ENCODE measurements at regions not wholly inside any gene's neighbourhood (a gene's known extent, or its start where the extent isn't known, plus 50 kb on each side); places are given as distances from the start of the nearest gene placed in this dataset.

DNA sequence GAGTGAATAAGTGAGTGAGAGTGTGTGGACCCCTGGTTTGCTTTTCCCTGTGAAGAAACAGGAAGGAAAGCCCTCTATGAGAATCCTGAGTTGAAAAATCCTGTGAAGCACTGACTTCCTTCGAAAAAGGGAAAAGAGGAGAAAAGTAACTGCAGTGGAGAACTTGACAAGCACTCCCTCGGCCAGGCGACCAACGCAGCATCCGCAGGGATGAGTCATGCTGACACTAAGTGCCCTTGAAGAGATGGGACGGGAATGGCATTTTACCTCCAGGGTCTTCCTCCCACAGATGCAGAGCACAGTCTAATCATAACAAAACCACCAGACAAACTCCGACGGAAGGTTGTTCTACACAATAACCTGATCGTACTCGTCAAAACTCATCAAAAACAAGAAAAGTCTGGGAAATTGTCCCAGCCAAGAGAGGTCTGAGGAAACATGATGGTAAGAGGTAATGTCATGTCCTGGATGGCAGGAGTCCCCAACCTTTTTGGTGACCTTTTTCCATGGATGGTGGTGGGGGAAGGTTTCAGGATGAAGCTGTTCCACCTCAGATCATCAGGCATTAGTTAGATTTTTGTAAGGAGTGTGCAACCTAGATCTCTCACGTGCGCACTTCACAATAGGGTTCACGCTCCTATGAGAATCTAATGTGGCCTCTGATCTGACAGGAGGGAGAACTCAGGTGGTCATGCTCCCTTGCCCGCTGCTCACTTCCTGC is 132.2 kb upstream of the B3GAT1 start:
- H3K27me3 ChIP-seq (replicated peaks in 1 of 4; ENCODE audit: control extremely low read depth in 1 of 4, control insufficient read depth in 3 of 4, insufficient read depth in 4 of 4, low read length in 3 of 4) = peaks cover 0 to 3% (median 0%) of the 10 kb centered on the region in 4 experiments

DNA sequence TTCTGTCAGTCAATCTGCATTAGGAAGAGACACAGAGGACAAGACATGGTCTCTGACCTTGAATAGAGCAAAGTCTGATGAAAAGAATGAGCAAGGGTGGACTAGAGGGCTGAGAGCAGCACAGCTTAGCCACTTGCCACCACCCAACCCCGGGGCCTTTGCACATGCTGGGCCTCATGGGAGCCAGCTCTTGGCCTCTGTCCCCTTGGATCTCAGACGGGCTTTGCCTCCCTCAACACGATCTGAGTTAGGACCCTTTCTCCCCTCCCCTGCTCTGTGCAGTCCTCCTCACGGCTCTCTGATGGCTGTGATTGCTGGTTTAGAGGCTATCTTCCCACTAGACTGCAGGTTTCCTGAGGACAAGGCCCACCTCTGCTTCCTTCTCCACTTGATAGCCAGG is 131.6 kb upstream of the B3GAT1 start:
- no peak for ATAC-seq (ENCODE audit: low read depth)
- no peaks in the 10 kb centered on the region for H4K20me1 ChIP-seq (ENCODE audit: control insufficient read depth, insufficient read depth, low read length, poor library complexity, severe bottlenecking)
- no peaks in the 10 kb centered on the region for H3K36me3 ChIP-seq (replicated peaks in 1 of 2; ENCODE audit: control extremely low read depth in 1 of 2, control insufficient read depth in 1 of 2, extremely low read depth in 1 of 2, insufficient read depth in 2 of 2, low read length in 1 of 2)
- H2AFZ ChIP-seq (ENCODE audit: insufficient read depth, low read depth, low read length, poor library complexity, severe bottlenecking) = no peak overlapping the region
- no peak overlapping the region for H3K4me3 Mint-ChIP-seq
- CTCF ChIA-PET = no interaction called here
- H3K27me3 Mint-ChIP-seq = peaks cover under 1% of the 10 kb centered on the region
- H3K79me2 ChIP-seq (ENCODE audit: control insufficient read depth, insufficient read depth, low read length) = no peaks in the 10 kb centered on the region
- H3K27me3 ChIP-seq (replicated peaks in 1 of 4; ENCODE audit: control extremely low read depth in 1 of 4, control insufficient read depth in 3 of 4, insufficient read depth in 4 of 4, low read length in 3 of 4) = peaks cover 0 to 3% (median 0%) of the 10 kb centered on the region in 4 experiments
- H3K4me3 ChIP-seq (ENCODE audit: control extremely low read depth in 1 of 5, extremely low read depth in 1 of 5, insufficient read depth in 1 of 5, low read depth in 2 of 5, low read length in 4 of 5) = no peak overlapping the region
- TF ChIP-seq, protein P1, sequence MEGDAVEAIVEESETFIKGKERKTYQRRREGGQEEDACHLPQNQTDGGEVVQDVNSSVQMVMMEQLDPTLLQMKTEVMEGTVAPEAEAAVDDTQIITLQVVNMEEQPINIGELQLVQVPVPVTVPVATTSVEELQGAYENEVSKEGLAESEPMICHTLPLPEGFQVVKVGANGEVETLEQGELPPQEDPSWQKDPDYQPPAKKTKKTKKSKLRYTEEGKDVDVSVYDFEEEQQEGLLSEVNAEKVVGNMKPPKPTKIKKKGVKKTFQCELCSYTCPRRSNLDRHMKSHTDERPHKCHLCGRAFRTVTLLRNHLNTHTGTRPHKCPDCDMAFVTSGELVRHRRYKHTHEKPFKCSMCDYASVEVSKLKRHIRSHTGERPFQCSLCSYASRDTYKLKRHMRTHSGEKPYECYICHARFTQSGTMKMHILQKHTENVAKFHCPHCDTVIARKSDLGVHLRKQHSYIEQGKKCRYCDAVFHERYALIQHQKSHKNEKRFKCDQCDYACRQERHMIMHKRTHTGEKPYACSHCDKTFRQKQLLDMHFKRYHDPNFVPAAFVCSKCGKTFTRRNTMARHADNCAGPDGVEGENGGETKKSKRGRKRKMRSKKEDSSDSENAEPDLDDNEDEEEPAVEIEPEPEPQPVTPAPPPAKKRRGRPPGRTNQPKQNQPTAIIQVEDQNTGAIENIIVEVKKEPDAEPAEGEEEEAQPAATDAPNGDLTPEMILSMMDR (IDR thresholded peaks at IDR 0.05) = no peak
- no peak for TF ChIP-seq EZH2 (IDR thresholded peaks at IDR 0.05; ENCODE audit: borderline replicate concordance, insufficient read depth, low read depth, low read length, poor library complexity, severe bottlenecking)
- peaks cover 0 to 15% (median 0%) of the 10 kb centered on the region in 3 donors for H3K9me3 ChIP-seq (ENCODE audit: control extremely low read depth in 1 of 3, control insufficient read depth in 2 of 3, insufficient read depth in 1 of 3, low read length in 2 of 3)
- H3K9ac ChIP-seq (ENCODE audit: low read length) = no peak overlapping the region
- intact Hi-C loops (cut with micrococcal nuclease) = no loop called here
- no peaks in the 10 kb centered on the region for H3K4me1 ChIP-seq (ENCODE audit: control insufficient read depth in 2 of 2, insufficient read depth in 2 of 2, low read length in 2 of 2)
- H3K27ac Mint-ChIP-seq = no peak overlapping the region
- WGBS (ENCODE audit: insufficient coverage) = no CpG with 5 or more reads among the region's 4 CpGs
- H3K9me3 Mint-ChIP-seq (ENCODE audit: insufficient read depth) = no peaks in the 10 kb centered on the region
- H3K4me1 Mint-ChIP-seq = no peaks in the 10 kb centered on the region
- H3K4me2 ChIP-seq (replicated peaks; ENCODE audit: low read depth, low read length, poor library complexity, severe bottlenecking) = no peak overlapping the region
- no peak overlapping the region for H3K27ac ChIP-seq (ENCODE audit: low read length in 2 of 2)
- POLR2A ChIA-PET = no interaction called here
- DNase-seq = no peak

More for the DNA sequence above, 132.2 kb upstream of the B3GAT1 start:
- H3K4me2 ChIP-seq (replicated peaks; ENCODE audit: low read depth, low read length, poor library complexity, severe bottlenecking) = no peak overlapping the region
- CTCF ChIA-PET = no interaction called here
- DNase-seq (no peak), ATAC-seq (ENCODE audit: low read depth) (no peak)
- no peaks in the 10 kb centered on the region for H3K4me1 Mint-ChIP-seq
- H3K27me3 Mint-ChIP-seq = no peaks in the 10 kb centered on the region
- intact Hi-C loops (cut with micrococcal nuclease) = no loop called here
- H3K4me1 ChIP-seq (ENCODE audit: control insufficient read depth in 2 of 2, insufficient read depth in 2 of 2, low read length in 2 of 2) = no peaks in the 10 kb centered on the region
- no peaks in the 10 kb centered on the region for H3K79me2 ChIP-seq (ENCODE audit: control insufficient read depth, insufficient read depth, low read length)
- H4K20me1 ChIP-seq (ENCODE audit: control insufficient read depth, insufficient read depth, low read length, poor library complexity, severe bottlenecking) = no peaks in the 10 kb centered on the region
- peaks cover 0 to 15% (median 0%) of the 10 kb centered on the region in 3 donors for H3K9me3 ChIP-seq (ENCODE audit: control extremely low read depth in 1 of 3, control insufficient read depth in 2 of 3, insufficient read depth in 1 of 3, low read length in 2 of 3)
- WGBS (ENCODE audit: insufficient coverage) = 84% methylated on average over 11 of the region's 14 CpGs
- POLR2A ChIA-PET = no interaction called here
- no peak overlapping the region for H3K27ac ChIP-seq (ENCODE audit: low read length in 2 of 2)
- TF ChIP-seq, protein P1 (IDR thresholded peaks at IDR 0.05) = no peak
- TF ChIP-seq EZH2 (IDR thresholded peaks at IDR 0.05; ENCODE audit: borderline replicate concordance, insufficient read depth, low read depth, low read length, poor library complexity, severe bottlenecking) = no peak
- H3K4me3 ChIP-seq (ENCODE audit: control extremely low read depth in 1 of 5, extremely low read depth in 1 of 5, insufficient read depth in 1 of 5, low read depth in 2 of 5, low read length in 4 of 5) = no peak overlapping the region
- no peak overlapping the region for H3K9ac ChIP-seq (ENCODE audit: low read length)
- H3K36me3 ChIP-seq (replicated peaks in 1 of 2; ENCODE audit: control extremely low read depth in 1 of 2, control insufficient read depth in 1 of 2, extremely low read depth in 1 of 2, insufficient read depth in 2 of 2, low read length in 1 of 2) = no peaks in the 10 kb centered on the region
- H2AFZ ChIP-seq (ENCODE audit: insufficient read depth, low read depth, low read length, poor library complexity, severe bottlenecking) = no peak overlapping the region
- no peaks in the 10 kb centered on the region for H3K9me3 Mint-ChIP-seq (ENCODE audit: insufficient read depth)
- no peak overlapping the region for H3K4me3 Mint-ChIP-seq
- H3K27ac Mint-ChIP-seq = no peak overlapping the region
